ENCODE measurements at regions not wholly inside any gene's neighbourhood (a gene's known extent, or its start where the extent isn't known, plus 50 kb on each side); places are given as distances from the start of the nearest gene placed in this dataset.

DNA sequence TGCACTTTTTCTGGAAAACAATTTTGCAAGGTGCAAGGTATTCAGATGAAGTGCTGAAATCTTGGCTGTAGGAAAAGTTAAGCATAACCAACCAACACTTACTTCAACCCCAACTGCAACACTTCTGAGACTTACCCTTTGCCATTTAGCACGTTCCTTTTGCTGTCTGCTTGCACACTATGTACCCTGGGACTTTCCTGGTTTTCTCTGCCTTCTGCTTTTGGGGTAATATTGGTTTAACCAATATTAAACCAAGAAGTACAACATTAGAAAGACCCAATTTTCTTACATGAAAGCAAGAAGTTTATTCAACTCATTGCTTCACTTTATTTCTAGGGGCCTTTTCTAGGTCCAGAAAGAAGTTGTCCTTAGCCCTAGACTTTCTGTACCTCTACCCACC lies 193.0 kb downstream of the HLX start:
- no peak for DNase-seq

DNA sequence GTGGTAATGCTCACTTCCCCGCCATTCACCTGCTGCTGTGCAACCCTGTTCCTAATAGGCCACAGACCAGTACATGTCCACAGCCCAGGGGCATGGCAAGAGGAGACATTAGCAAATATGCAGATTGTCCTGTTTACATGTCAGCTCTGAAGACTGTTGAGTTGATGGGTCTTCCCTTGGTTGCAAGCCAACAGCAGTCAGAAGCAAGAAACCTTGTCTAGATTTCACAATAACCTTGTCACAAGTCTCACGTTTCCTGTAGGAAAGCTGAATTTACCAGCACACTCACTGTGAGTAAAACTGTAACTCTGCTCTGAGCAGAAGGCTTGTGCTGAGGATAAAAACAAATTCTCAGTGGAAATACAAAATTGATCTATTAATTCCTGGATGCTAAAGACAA lies 195.1 kb downstream of the HLX start:
- no peak for DNase-seq

DNA sequence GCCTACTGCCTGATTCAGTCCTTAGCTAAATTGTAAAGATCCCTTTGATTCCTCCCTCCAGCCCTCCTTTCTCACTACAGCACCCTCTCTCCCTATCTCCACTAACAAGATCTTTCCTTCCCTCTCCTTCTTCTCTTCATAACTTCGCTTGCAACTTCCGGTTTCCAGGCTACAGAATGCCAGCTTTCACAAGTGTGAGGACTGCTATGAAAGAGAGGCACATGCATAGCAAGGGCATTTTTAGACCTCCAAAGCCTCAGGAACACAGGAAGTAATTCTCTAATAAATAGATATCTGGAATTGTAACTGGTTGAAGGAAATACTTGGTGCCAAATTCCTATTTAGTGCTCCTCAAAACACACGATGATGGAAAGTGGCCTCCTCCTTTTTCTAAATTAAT lies 196.7 kb downstream of the HLX start:
- no peak for DNase-seq

DNA sequence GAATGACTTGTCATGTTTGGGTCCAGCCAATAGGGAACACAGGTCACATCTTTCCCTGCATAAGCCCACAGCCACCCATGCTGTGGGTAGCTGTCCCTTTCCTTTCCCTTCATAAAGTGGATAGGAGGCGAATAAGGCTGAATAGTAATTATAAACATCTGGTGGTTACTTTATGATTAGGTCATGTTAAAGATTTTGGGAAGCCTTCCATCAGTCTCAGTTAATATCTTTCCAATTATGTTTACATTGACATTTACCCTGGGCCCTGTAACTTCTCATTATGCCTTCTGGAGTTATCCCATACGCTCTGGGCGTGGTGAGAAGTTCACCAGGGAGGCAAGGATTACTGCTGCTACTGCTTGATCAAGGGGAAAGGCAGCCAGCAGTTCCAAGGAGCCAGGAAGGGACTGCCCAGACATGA lies 197.2 kb downstream of the HLX start:
- DNase-seq, result no peak

DNA sequence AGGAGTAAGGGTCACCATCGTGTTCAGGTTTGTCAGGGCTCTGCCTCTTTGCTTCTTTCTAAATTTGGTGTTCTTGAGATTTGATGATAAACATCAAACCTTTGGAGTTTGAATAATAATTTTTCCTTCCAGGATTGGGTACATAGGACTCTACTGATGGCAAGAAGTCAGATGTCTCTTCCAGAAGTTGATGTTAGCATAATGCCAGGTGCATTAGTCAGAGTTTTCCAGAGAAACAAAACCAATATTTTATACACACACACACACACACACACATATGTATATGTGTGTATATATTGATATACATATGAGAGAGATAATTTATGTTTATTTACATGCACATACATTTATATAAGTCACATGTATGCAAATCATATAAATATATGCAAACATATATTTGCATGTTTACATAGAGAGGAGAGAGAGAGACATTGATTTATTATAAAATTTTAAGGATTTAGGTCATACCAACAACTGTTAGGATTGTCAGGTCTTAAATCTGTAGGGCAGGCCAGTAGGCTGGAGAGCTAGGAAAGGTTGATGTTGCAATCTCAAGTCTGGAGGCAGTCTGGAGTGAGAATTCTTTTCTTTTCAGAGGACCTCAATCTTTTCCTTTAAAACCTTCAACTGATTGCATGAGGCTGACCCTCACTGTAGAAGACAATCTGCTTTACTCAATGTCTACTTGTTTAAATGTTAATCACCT lies 199.2 kb downstream of the HLX start:
- no peak for DNase-seq

DNA sequence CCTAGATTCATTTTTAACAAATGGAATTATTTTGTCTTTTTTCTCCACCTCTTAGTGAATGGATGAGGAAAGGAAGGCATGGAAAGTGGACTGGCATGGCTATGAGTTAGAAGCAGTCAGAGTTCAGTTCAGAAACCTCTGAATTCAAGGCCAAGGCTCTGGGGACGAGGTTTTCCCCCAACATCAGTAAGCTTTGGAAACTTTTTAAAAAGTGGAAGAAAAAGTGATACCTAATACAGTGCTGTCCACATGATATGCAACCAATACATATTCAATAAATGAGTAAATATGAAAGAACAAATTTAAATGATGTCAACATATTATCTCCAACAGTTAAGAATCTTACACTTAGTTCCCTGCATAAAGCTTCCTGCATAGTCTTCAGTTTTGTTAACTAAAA lies 204.7 kb downstream of the HLX start:
- no peak for DNase-seq

DNA sequence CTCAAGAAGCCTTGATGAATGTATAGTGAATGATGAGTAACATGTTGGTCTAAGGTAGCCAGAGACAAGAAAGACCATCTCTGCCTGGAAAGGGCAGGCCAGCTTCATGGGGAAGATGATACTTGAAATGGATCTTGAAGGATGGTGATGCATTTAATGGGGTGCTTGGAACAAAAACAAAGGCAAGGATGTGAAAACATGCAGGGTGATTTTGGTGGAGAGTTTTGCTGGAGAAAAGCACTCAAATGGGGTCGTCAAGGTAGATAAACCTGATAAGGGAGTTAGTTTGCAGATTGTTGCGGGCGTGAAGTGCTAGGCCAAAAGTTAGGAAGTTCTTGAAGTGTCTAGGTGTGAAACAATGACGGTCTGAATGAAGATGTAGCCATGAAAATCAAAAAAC lies 205.4 kb downstream of the HLX start:
- no peak for DNase-seq

DNA sequence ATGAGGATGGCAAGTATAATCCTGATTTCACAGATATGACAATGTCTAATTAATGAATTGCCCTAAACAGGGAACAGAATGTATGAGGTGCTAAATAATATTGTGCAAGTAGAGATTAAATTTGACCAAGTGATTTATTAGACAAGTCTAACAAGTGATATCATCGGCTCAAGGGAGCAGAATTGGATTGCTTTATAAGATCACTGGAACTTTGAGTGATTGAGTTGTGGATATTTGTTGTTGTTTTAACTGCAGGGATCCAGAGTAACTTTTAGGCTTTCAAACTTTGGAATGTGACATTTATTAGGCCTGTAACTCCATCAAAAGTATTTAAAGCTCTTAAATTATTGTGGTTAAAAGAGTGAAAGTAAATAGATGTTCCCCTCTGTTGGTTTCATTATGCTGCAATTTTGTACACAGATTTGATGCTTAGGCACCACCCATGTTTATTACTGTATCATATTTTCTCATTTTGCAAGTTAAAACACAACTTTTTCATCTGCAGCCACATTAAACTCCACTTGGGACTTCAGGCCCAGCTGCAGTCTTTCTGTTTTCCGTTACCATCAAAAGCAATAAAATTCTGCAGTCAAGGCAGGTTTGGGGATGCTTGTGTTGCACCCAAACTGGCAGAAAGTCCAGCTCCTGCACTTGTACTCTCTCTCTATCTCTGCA lies 206.6 kb downstream of the HLX start:
- DNase-seq, result no peak

DNA sequence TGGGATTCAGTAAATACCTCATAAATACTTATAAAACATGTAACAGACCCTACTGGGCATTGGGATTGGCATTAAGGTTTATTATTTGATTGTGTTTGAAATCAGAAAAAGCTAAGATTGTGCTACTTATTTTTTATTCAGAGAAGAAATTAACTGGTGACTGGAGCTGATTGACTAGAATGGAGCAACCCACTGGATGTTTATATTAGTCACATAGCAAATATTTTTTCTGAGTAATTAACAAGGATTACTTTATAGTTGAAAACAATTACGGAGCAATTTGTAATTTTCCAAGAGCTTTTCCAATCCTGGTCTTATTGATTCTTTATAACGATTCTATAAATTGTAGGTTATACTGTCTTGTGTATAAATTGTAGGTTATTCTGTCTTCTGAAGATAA lies 208.7 kb downstream of the HLX start:
- no peak for DNase-seq

DNA sequence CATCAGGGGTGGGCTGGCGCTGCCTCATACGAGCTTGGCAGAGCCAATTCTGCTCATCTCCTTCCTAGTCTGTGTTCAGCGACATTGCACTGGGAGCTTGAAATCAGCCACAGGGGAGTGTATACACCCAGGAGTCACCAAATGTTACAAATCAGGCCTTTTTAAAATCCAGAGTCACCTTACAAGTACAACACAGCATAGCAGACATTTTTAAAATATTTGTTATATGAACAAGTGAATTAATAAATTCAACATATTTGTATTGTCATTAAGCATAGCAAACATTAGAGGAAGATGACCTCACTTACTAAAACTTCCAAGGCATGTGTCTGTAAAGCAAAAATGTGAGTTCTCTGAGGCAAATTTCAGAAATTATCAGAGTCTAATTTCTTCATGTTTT lies 210.0 kb downstream of the HLX start:
- DNase-seq, result no peak

DNA sequence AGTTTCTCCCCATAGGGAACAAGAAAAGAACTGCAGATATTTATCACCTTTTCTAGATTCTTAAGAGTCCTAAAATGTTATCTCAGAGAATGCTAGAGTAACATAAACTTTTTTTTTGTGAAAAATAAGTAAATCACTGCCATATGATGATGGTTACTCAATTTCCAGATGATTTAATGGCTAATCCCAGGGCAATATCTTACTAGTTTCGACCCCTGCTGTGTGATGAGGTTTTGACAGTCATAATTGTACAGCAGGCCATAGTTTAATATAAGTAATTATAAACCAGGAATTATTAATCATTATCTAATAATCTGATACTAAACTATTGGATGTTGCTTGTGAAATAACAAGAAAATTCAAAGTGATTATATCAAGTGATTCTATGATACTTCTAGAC lies 210.6 kb downstream of the HLX start:
- DNase-seq, result no peak

DNA sequence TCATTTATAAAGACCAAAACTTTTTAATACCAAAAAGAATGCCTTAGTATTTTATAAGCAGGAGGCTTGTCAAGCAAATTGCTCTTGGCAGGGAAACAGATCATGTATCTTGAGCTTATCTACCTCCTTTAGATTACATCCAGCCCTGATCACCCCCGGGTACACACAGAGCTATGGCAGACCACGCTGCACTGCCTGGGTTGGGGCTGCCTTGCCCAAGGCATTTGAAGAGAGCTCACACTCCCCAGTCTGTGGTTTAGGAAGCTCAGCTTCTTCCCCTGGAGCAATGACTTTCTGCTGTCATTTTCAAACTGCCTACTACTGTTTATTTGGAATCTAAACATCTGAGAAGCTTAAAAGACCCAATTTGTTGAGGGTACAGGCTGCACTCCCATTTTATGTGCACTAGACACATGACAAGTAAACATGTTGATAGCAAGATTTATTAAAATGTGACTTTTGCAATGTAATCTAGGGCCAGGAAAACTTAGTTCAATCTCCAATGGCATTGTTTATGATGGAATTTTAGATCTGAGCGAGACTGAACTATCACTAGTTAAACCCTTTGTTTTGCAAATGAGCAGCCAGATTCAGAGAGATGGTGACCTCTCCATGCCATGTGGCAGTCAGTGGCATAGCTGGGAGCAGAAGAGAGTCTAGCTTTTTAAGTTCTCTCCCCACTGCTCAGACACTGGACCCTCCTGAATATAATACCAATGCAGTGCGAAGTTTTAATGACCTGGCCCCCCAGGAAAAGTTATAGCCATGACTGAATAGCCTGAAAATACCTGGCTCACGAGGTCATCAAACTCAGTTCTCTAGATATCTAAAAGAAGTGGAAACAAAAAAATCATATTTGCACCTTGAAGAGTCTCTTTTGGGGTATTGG lies 214.9 kb downstream of the HLX start:
- no peak for DNase-seq

DNA sequence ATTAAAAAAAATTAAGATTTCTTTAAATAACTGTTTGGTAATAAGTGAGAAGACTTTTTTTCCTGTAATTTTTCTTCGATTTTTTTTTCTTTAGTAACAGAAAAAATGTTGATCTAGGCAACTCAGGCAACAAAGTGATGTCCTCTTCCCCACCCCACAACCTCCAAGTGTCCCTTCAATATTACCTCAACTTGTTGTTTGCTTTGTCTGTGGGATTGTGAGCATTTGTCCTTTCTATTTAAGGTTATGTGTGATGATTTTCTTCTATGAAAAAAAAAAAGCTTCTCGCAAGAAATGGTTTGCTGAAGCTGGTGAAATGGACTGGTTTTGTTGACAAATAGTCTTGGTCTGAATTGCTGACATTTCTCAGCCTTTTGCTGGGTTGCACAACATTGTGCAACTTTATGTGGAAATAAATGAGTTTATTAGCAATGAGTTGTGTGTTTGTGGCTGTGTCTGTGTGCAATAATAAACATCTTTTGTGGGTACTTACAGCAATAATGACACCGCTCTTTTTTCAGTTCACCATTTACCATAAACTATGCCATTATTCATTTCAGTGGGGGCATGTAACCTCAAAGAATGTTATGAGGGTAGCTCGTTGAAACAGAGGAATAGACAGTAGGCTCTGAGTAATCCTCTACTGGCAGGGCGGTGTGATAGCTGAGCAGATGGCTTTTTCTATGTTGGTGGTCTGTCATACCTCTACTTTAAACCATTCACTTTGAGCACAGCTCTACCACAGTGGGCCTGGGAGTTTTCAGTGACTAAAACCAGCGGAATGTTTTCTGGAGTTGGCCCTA lies 218.4 kb downstream of the HLX start:
- no peak for DNase-seq

DNA sequence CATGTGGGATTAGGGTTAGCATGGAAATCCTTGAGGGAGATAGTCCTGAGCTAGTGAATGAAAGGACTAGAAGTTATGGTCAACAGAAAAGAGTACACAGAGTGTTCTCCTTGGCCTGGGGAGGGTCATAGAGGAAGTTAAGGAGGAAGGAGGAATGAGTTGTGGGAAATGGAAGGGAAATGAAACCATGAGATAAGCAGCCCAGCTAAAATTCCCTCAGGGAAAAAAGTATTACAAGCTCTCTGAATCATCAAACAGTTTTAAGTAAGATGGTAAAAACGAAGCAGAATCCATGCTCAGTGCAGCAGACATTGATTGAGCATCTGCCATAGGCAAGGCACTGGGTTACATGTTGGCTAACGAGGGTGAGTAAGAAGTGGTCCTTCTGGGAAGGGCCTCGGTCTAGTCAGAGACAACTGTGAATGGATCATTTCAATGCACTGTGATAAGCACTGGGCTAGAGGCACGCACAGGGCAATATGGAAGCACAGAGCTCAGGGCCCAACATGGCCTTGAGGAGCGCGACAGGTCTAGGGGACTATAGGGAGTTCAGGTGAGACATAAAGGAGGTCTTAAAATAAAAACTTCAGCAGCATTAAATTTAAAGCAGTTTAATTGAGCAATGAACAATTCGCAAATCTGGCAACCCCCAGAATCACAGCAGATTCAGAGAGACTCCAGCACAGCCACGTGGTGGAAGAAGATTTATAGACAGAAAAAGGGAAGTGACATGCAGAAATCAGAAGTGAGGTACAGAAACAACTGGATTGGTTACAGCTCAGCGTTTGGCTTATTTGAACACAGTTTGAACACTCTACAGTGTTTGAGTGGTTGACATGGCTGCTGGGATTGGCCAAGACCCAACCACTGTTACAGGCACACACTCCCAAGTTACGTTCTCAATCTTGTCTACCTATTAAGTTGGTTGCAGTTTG lies 219.5 kb downstream of the HLX start:
- no peak for DNase-seq

DNA sequence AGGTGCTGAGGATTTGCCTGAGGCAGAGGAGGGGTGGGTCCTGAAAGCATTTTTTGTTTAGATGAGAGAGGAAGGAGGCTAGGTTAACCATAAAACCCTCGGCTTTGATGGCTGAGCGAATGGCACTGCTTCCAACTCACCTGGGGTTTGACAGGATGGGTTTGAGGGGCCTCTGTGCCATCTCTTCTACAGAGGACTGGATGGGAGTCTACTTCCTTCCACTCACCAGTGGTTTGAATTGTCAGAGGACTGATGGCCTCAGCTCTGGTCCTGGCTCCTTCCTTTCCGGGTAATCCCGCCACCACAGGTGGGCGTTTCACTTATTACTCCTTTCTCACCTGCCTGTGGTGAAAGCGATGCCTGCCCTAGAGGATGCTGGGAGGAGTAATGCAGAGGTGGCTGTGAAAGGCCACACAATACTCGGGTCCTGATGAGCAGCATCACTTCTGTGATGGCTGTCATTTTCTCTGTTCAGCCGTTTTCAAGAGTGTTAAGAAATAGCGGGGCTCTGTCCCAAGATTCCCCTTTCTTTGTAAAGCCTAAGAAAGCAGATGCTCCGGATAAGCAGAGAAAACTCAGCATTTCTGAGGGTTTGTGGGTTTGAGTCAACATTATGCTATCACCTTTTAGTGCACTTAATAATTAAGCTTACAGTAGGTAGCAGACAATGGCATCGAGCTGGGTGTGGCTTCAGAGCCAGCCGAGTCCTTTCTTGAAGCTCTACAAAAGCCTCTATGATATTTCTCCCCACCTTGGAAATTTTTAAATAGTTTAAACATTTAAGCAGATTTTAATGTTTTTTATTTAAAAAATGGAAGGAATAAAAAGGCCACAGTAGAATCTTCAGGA lies 220.7 kb downstream of the HLX start:
- DNase-seq, result no peak

DNA sequence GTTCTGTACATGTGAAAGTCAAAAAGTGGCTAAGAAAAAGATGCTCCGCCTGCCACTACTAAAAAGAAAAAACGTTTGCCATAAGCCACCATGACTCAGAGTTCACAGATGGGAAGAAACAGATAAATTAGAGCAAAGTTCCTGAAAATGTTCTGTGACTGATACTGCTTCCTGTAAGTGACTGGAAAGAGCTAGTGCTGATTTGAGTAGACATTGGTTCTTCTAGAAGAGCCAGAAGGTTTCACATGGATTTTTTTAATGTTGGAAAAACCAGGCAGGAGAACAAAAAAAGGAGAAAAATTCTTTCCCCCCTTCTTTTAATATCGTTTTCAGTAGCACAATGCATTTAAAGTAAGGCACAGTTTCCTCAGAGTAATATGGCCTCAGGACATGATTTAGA lies 221.4 kb downstream of the HLX start:
- no peak for DNase-seq

DNA sequence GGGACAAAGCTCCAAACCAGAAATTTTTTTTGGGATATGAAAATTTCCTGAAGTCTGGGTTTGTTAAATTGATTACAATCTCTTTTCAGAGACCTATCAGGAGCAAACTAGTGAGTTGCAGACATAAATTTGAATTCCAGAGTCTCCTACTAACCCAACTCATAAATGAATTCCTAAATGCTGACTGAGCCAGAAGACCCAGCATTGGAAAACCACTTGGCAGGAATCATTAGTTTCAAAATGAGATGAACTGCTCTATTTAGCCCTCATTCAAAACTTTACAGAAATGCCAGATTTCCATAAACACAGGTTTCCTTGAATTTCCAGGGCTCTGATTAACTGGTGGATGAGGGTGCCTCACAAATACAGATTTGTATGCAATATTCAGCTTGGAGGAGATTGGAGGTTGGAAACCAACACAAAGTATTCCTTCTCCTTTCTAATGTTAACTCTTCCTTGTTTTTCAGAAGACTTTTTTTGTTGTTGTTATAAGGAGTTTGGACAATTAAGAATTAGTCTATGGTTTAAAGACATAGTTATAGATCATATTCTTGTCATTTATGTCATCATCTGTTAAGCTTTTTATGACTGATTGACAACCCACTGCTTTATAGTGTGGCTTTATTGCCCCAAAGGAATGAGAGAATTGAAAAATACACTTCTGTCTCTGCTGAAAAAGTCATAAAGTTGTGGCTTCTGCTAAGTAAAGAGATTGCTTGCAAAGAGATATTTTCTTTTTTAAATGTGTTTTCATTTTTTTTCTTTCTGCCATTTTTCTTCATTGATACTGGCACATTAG lies 222.8 kb downstream of the HLX start:
- DNase-seq, result no peak

DNA sequence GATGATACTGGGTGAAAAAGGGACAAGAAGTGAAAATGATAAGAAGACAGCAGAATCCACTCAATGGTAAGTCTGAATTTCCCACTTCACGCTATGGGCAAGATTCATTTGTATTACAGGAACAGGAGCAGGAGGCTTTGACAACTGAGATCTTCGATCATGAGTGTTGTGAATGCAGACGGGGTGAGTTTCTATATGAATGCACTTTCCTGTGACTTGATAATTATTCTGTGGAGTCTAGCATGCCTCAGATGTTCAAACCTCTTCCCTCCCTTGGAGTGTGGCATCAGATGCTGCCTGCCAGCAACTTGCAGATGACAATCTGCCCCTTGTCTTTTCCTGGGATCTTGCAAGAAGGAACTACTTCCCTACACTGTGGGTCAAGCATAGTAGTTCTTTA lies 225.4 kb downstream of the HLX start:
- DNase-seq, result no peak

DNA sequence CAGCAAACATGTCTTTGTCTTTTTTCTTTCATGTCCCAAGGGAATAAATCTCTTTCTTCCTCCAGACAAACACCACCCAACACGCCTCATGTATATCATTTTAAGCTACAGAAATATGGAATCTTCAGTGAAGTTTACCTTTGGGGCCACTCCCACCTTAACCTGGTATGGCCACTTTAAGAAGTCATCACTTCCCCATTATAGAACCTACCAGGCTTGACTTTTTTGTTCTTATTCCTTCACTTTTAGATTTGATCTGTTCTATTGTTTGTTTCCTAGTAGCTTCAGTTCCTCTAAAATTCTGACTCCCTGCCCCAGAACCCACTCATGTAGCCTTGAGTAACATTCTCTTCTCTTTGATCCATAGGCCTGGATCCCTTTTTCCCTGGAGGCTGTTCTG lies 226.3 kb downstream of the HLX start:
- DNase-seq, result no peak

DNA sequence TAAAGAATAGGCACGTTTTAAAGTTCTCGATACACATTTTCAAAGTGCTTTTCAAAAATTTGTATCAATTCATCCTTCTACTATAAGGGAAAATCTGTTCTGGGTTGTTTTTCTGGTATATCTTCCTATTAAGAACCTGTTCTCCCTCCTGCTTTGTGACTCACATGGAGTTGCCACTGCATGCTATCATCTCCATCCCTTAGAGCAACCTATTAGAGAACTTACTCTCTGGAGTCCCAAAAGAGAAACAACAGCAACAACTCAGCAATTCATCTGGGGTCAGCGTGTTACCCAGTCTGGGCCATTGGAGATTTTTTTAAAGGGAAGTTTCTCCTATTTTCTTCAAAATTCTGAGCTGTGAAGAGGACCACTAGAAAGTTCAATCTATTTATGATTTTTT lies 227.4 kb downstream of the HLX start:
- DNase-seq, result no peak
